ENCODE measurements at regions not wholly inside any gene's neighbourhood (a gene's known extent, or its start where the extent isn't known, plus 50 kb on each side); places are given as distances from the start of the nearest gene placed in this dataset.
"Not testable (repeated sequence)": the region's sequence is repeated elsewhere in the genome, so short reads cannot be mapped to it uniquely, and the experiment has no call there.

GRCh38 chr12:90816353-90817089, 138.5 kb downstream of the CCER1 start:
- DNase-seq (ENCODE audit: low read depth): peak; percentile 54
- TF ChIP-seq CTCF (IDR thresholded peaks at IDR 0.05; ENCODE audit: low read length, missing control alignments): no peak
- no peak overlapping the region for H3K4me3 ChIP-seq (replicated peaks; ENCODE audit: low read depth, low read length)

- DNase-seq (ENCODE audit: low read depth): no peak
- H3K4me3 ChIP-seq (replicated peaks; ENCODE audit: low read depth, low read length): no peak overlapping the region
- TF ChIP-seq CTCF (IDR thresholded peaks at IDR 0.05; ENCODE audit: low read length, missing control alignments): no peak
Observed at GRCh38 chr12:90809940-90810339, 145.0 kb downstream of the CCER1 start.

- no peak for DNase-seq (ENCODE audit: low read depth)
- no peak for TF ChIP-seq CTCF (IDR thresholded peaks at IDR 0.05; ENCODE audit: low read length, missing control alignments)
- H3K4me3 ChIP-seq (replicated peaks; ENCODE audit: low read depth, low read length): no peak overlapping the region
Observed at GRCh38 chr12:90808568-90808967, 146.4 kb downstream of the CCER1 start.

- no peak for DNase-seq (ENCODE audit: low read depth)
- no peak for TF ChIP-seq CTCF (IDR thresholded peaks at IDR 0.05; ENCODE audit: low read length, missing control alignments)
- H3K4me3 ChIP-seq (replicated peaks; ENCODE audit: low read depth, low read length): no peak overlapping the region
Observed at GRCh38 chr12:90802727-90803126, 152.2 kb downstream of the CCER1 start.

GRCh38 chr12:90801776-90802175, 153.2 kb downstream of the CCER1 start:
- peak; percentile 44 for DNase-seq (ENCODE audit: low read depth)
- no peak for TF ChIP-seq CTCF (IDR thresholded peaks at IDR 0.05; ENCODE audit: low read length, missing control alignments)

GRCh38 chr12:90794212-90794611, 160.8 kb downstream of the CCER1 start:
- no peak for TF ChIP-seq CTCF (IDR thresholded peaks at IDR 0.05; ENCODE audit: low read length, missing control alignments)
- DNase-seq (ENCODE audit: low read depth): no peak
- H3K4me3 ChIP-seq (replicated peaks; ENCODE audit: low read depth, low read length): no peak overlapping the region

More at GRCh38 chr12:90801776-90802175, 153.2 kb downstream of the CCER1 start:
- H3K4me3 ChIP-seq (replicated peaks; ENCODE audit: low read depth, low read length): no peak overlapping the region

- not testable (repeated sequence) for DNase-seq (ENCODE audit: low read depth); H3K4me3 ChIP-seq (replicated peaks; ENCODE audit: low read depth, low read length)
Observed at GRCh38 chr12:90792718-90793117, 162.3 kb downstream of the CCER1 start.
